Activated B cell treated with CpG ODN at 0.5 μM for 24 hours (primary cell): ENCODE measurements at regions not wholly inside any gene's neighbourhood (a gene's known extent, or its start where the extent isn't known, plus 50 kb on each side); places are given as distances from the start of the nearest gene placed in this dataset.

Experiments used
- ATAC-seq: fragments of 200-7000 bp; cut with Tn5 transposase; one replicate; pipeline ENCODE4 v1.10.0; 2021; ENCODE audit warnings: low read depth, mild to moderate bottlenecking, moderate library complexity
- CTCF ChIA-PET: fragments of 350-600 bp; sonication (Branson Sonifier 250); formaldehyde crosslinking; loops from one replicate; lab custom pipeline; 2021; ENCODE audit warnings: antibody characterized with exemption; lab: Charles Lee
- POLR2A ChIA-PET: fragments of 350-600 bp; sonication (Branson Sonifier 250); formaldehyde crosslinking; loops from one replicate; lab custom pipeline; 2021; ENCODE audit warnings: antibody characterized with exemption; lab: Charles Lee
- DNase-seq: peaks from one replicate; pipeline ENCODE4 v3.0.0; 2022
- H3K27ac Mint-ChIP-seq: one replicate; pipeline ENCODE4 v1.8.0; 2020; ENCODE audit warnings: mixed read lengths
- H3K27me3 Mint-ChIP-seq: one replicate; pipeline ENCODE4 v1.8.0; 2021; ENCODE audit warnings: mixed read lengths
- H3K36me3 Mint-ChIP-seq: one replicate; pipeline ENCODE4 v1.8.0; 2021; ENCODE audit warnings: low read depth, mixed read lengths
- H3K4me1 Mint-ChIP-seq: one replicate; pipeline ENCODE4 v1.8.0; 2021; ENCODE audit warnings: mixed read lengths
- H3K4me3 Mint-ChIP-seq: one replicate; pipeline ENCODE4 v1.8.0; 2020; ENCODE audit warnings: mild to moderate bottlenecking, mixed read lengths
- H3K9me3 Mint-ChIP-seq: one replicate; pipeline ENCODE4 v1.8.0; 2020; ENCODE audit warnings: mixed read lengths
- intact Hi-C: fragments of 100-400 bp; cut with micrococcal nuclease; formaldehyde crosslinking; loops from one replicate; pipeline ENCODE4 v1.15.1; 2024
- TF ChIP-seq, protein P1 (sequence below): fragments of 200-600 bp; IDR thresholded peaks from one replicate; pipeline ENCODE4 v1.8.0; 2022; ENCODE audit warnings: antibody characterized with exemption, mild to moderate bottlenecking

DNA sequence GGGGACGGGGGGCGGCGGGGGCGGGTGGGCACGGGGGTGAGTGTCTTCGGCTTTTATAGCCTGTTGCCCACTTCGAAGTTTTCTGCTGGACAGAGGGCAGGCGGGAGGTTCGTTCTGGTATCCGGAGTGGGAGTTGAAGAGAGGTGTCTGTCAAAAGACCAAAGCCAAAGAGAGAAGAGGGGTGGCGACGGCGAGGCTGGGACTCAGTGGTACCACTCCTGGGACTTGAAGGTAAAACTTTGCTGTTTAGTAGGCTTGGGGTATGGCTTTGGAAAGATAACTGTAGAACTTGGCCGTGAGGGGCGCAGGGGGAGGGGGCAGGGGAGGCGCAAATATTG is 215.8 kb upstream of the DTNA start:
- Mint-ChIP-seq H3K4me3 (no peak overlapping the region), H3K9me3 (no peaks in the 10 kb centered on the region), H3K27ac (no peak overlapping the region), H3K27me3 (peaks cover 24% of the 10 kb centered on the region), H3K4me1 (no peaks in the 10 kb centered on the region), H3K36me3 (no peaks in the 10 kb centered on the region)
- DNase-seq (no peak), ATAC-seq (no peak)
- ChIA-PET CTCF (no interaction called here), POLR2A (no interaction called here)
- TF ChIP-seq, protein P1, sequence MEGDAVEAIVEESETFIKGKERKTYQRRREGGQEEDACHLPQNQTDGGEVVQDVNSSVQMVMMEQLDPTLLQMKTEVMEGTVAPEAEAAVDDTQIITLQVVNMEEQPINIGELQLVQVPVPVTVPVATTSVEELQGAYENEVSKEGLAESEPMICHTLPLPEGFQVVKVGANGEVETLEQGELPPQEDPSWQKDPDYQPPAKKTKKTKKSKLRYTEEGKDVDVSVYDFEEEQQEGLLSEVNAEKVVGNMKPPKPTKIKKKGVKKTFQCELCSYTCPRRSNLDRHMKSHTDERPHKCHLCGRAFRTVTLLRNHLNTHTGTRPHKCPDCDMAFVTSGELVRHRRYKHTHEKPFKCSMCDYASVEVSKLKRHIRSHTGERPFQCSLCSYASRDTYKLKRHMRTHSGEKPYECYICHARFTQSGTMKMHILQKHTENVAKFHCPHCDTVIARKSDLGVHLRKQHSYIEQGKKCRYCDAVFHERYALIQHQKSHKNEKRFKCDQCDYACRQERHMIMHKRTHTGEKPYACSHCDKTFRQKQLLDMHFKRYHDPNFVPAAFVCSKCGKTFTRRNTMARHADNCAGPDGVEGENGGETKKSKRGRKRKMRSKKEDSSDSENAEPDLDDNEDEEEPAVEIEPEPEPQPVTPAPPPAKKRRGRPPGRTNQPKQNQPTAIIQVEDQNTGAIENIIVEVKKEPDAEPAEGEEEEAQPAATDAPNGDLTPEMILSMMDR = no peak
- intact Hi-C loops = no loop called here

DNA sequence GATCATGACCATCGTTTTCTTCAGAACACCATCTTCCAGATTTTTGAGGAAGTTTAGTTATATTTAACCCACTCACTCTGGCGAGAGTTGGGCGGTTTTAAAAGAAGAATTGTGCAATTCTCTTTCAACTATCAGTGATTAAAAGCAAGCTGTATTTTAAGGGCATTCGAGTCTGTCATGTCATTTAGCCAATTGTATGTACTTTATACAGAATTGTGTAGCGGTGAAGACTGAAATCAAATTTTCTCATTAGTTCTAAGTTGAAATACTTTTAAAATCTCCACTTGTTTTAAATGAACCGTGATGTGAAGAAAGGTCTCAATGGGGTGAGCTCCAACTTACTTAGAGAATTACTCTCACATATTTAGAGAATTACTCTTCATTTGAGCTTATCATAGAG is 214.6 kb upstream of the DTNA start:
- DNase-seq = no peak
- intact Hi-C loops = no loop called here
- H3K4me1 Mint-ChIP-seq = no peaks in the 10 kb centered on the region
- H3K4me3 Mint-ChIP-seq = no peak overlapping the region
- TF ChIP-seq, protein P1 = no peak
- peaks cover 24% of the 10 kb centered on the region for H3K27me3 Mint-ChIP-seq
- no peaks in the 10 kb centered on the region for H3K9me3 Mint-ChIP-seq
- no peak overlapping the region for H3K27ac Mint-ChIP-seq
- ChIA-PET POLR2A (no interaction called here), CTCF (no interaction called here)
- ATAC-seq = no peak
- H3K36me3 Mint-ChIP-seq = no peaks in the 10 kb centered on the region

DNA sequence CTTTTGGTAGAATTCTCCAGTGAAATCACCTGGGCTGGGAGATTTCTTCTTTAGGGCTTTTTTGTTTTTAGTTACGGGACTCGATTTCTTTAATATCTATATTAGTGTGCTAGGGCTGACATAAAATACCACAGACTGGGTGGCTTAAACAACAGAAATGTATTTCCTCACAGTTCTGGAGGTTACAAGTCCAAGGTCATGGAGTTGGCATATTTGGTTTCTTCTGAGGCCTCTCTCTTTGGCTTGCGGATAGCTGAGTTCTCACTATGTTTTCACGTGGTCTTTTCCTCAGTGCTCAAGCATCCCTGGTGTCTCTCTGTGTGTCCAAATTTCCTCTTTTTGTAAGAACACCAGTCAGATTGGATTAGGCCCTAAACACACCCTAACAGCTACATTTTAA is 208.5 kb upstream of the DTNA start:
- Mint-ChIP-seq H3K27ac (no peak overlapping the region), H3K36me3 (no peaks in the 10 kb centered on the region), H3K4me3 (no peak overlapping the region), H3K27me3 (no peaks in the 10 kb centered on the region), H3K9me3 (peaks cover 6% of the 10 kb centered on the region), H3K4me1 (no peaks in the 10 kb centered on the region)
- intact Hi-C loops = no loop called here
- ATAC-seq = no peak
- TF ChIP-seq, protein P1 = no peak
- DNase-seq = no peak
- CTCF ChIA-PET = no interaction called here
- POLR2A ChIA-PET = no interaction called here

DNA sequence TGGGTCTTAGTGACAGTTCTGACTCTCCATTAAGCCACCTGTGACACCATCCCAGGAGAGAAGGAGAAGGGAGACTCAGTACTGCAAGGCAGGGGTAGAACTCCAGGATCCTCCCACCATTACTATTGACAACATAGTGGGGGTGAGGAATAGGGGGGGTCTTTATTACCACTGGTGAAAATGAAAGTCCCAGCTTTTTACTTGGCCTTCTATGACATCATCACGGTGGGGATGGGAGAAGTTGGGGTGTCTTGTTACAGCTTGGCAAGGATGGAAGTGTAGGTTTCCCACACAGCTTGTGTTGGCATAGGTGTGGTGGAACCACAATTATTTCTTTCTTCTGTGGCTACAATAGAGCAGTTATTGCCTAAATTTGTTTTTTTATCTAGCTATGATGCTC is 203.9 kb upstream of the DTNA start:
- Mint-ChIP-seq H3K9me3 (peaks cover 6% of the 10 kb centered on the region), H3K36me3 (no peaks in the 10 kb centered on the region), H3K4me1 (no peaks in the 10 kb centered on the region), H3K27ac (no peak overlapping the region), H3K27me3 (no peaks in the 10 kb centered on the region), H3K4me3 (no peak overlapping the region)
- DNase-seq = no peak
- TF ChIP-seq, protein P1 = no peak
- intact Hi-C loops = no loop called here
- no peak for ATAC-seq
- CTCF ChIA-PET = no interaction called here
- POLR2A ChIA-PET = no interaction called here

DNA sequence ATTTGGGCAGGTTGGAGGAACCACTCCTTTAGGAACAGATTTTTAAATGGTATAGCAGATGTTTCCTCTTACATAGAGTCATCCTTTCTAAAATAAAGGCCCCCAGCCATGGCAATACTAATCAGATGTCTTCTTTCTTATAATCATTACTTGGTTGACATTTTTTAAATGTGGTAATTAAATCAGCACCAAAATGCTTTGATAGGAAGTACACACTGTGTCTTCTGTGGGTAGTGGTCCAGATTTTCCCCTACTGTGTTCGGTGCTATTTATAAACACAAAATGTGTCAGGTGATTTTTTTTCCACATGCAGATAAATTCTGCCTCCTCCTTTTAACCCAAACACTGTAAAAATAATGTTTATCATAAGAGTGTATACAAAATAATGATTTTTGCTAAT is 200.9 kb upstream of the DTNA start:
- ATAC-seq (no peak), DNase-seq (no peak)
- POLR2A ChIA-PET = no interaction called here
- intact Hi-C loops = no loop called here
- no peaks in the 10 kb centered on the region for H3K36me3 Mint-ChIP-seq
- TF ChIP-seq, protein P1 = no peak
- H3K9me3 Mint-ChIP-seq = peaks cover 5% of the 10 kb centered on the region
- CTCF ChIA-PET = no interaction called here
- H3K27ac Mint-ChIP-seq = no peak overlapping the region
- H3K4me1 Mint-ChIP-seq = no peaks in the 10 kb centered on the region
- no peaks in the 10 kb centered on the region for H3K27me3 Mint-ChIP-seq
- H3K4me3 Mint-ChIP-seq = no peak overlapping the region
